IMR-90 (cell line): ENCODE measurements at regions not wholly inside any gene's neighbourhood (a gene's known extent, or its start where the extent isn't known, plus 50 kb on each side); places are given as distances from the start of the nearest gene placed in this dataset.

Experiments used
- ATAC-seq: fragments of 200-7000 bp; cut with Tn5 transposase; 2 replicates; pipeline ENCODE4 v1.9.1; 2020; ENCODE audit warnings: low read depth, mild to moderate bottlenecking, moderate library complexity
- BruUV-seq: library from RNA; stranded (reverse); fragments of 400-500 nt; replicated peaks from 2 replicates; lab custom pipeline; 2021; lab: Mats Ljungman, UMichigan
- CTCF ChIA-PET: fragments of 300-600 bp; formaldehyde crosslinking; extraction: SDS; loops from one replicate; lab custom pipeline; 2021; ENCODE audit warnings: antibody characterized with exemption; lab: Yijun Ruan, JAX
- POLR2A ChIA-PET: fragments of 300-600 bp; sonication (Branson Sonifier 250); formaldehyde crosslinking; loops from one replicate; lab custom pipeline; 2022; ENCODE audit warnings: antibody characterized with exemption; ENCODE audit not compliant: unreplicated experiment; lab: Charles Lee
- DNase-seq: peaks from one replicate; pipeline ENCODE4 v3.0.0; 2013
- H2AFZ ChIP-seq: replicated peaks from 2 replicates; pipeline ENCODE3; 2013; ENCODE audit warnings: low read length, mild to moderate bottlenecking; ENCODE audit not compliant: poor library complexity
- H2AK5ac ChIP-seq: 2 replicates; pipeline ENCODE4 v1.6.1; 2013; ENCODE audit warnings: low read depth, low read length, inconsistent platforms
- H2AK9ac ChIP-seq: replicated peaks from 2 replicates; pipeline ENCODE3; 2013; ENCODE audit warnings: mild to moderate bottlenecking, low read depth, low read length, moderate library complexity; ENCODE audit not compliant: poor library complexity
- H2BK120ac ChIP-seq: 2 replicates; pipeline ENCODE4 v1.6.1; 2013; ENCODE audit warnings: low read depth, low read length, inconsistent platforms
- H2BK15ac ChIP-seq: 3 replicates; pipeline ENCODE4 v1.6.1; 2013; ENCODE audit warnings: low read depth, low read length, inconsistent platforms
- H2BK20ac ChIP-seq: 2 replicates; pipeline ENCODE4 v1.6.1; 2013; ENCODE audit warnings: low read depth, mild to moderate bottlenecking, inconsistent platforms, low read length, moderate library complexity
- H2BK5ac ChIP-seq: 2 replicates; pipeline ENCODE4 v1.6.1; 2013; ENCODE audit warnings: mild to moderate bottlenecking, low read depth, low read length, inconsistent platforms; ENCODE audit not compliant: poor library complexity, severe bottlenecking
- H3K14ac ChIP-seq: replicated peaks from 2 replicates; pipeline ENCODE4 v1.6.1; 2013; ENCODE audit warnings: low read depth, low read length, inconsistent platforms
- H3K18ac ChIP-seq: 2 replicates; pipeline ENCODE4 v1.6.1; 2013; ENCODE audit warnings: low read depth, low read length, control low read depth
- H3K23ac ChIP-seq: 2 replicates; pipeline ENCODE4 v1.6.1; 2013; ENCODE audit warnings: low read depth, low read length, inconsistent platforms
- H3K27ac ChIP-seq: 2 replicates; pipeline ENCODE4 v1.5.1; 2013; ENCODE audit warnings: mild to moderate bottlenecking, control low read depth, low read length; ENCODE audit not compliant: insufficient read depth
- H3K27me3 ChIP-seq: 2 replicates; pipeline ENCODE4 v1.6.1; 2013; ENCODE audit warnings: low read length; ENCODE audit not compliant: control insufficient read depth, insufficient read depth
- H3K36me3 ChIP-seq: 2 replicates; pipeline ENCODE4 v1.6.1; 2013; ENCODE audit warnings: low read length, mixed read lengths; ENCODE audit not compliant: control insufficient read depth, insufficient read depth
- H3K4ac ChIP-seq: 2 replicates; pipeline ENCODE4 v1.6.1; 2013; ENCODE audit warnings: low read depth, low read length, inconsistent platforms
- H3K4me1 ChIP-seq: 2 replicates; pipeline ENCODE4 v1.6.1; 2013; ENCODE audit warnings: low read length, mixed read lengths; ENCODE audit not compliant: control insufficient read depth, insufficient read depth
- H3K4me2 ChIP-seq: 2 replicates; pipeline ENCODE4 v1.6.1; 2013; ENCODE audit warnings: low read depth, mild to moderate bottlenecking, control low read depth, low read length, moderate library complexity
- H3K4me3 ChIP-seq: 2 replicates; pipeline ENCODE4 v1.5.1; 2013; ENCODE audit warnings: low read depth, mild to moderate bottlenecking, control low read depth, low read length, moderate library complexity; ENCODE audit not compliant: insufficient read depth
- H3K56ac ChIP-seq: 2 replicates; pipeline ENCODE4 v1.6.1; 2013; ENCODE audit warnings: low read length, inconsistent platforms; ENCODE audit not compliant: insufficient read depth; ENCODE audit errors: extremely low read depth
- H3K79me1 ChIP-seq, 2 experiments: 2 replicates each; pipeline ENCODE4 v1.6.1; 2013; ENCODE audit warnings: low read length in 2 of 2, inconsistent platforms in 1 of 2, low read depth in 1 of 2
- H3K9ac ChIP-seq: 2 replicates; pipeline ENCODE4 v1.6.1; 2013; ENCODE audit warnings: low read depth, low read length, control low read depth
- H3K9me1 ChIP-seq: 2 replicates; pipeline ENCODE4 v1.6.1; 2013; ENCODE audit warnings: low read length, inconsistent platforms; ENCODE audit not compliant: insufficient read depth
- H3K9me3 ChIP-seq: 2 replicates; pipeline ENCODE4 v1.6.1; 2013; ENCODE audit warnings: low read length; ENCODE audit not compliant: control insufficient read depth, insufficient read depth
- H4K20me1 ChIP-seq: 2 replicates; pipeline ENCODE4 v1.6.1; 2013; ENCODE audit warnings: low read length, inconsistent platforms; ENCODE audit not compliant: insufficient read depth
- H4K5ac ChIP-seq: 2 replicates; pipeline ENCODE4 v1.6.1; 2013; ENCODE audit warnings: mild to moderate bottlenecking, low read depth, low read length, control low read depth
- H4K8ac ChIP-seq, 2 experiments: 2 replicates each; pipeline ENCODE4 v1.6.1; 2013; ENCODE audit warnings: low read depth in 2 of 2, low read length in 2 of 2, control low read depth in 1 of 2, inconsistent platforms in 1 of 2
- H4K91ac ChIP-seq: 2 replicates; pipeline ENCODE4 v1.6.1; 2013; ENCODE audit warnings: low read depth, low read length, inconsistent platforms; ENCODE audit not compliant: insufficient read depth
- BHLHE40 ChIP-seq: fragments of 150-350 bp; IDR thresholded peaks from 2 replicates; pipeline ENCODE4 v1.6.1; 2016; ENCODE audit warnings: mild to moderate bottlenecking, low read depth, low read length
- CEBPB ChIP-seq: IDR thresholded peaks from 2 replicates; pipeline ENCODE4 v1.6.1; 2012; ENCODE audit warnings: low read depth, low read length, improper control_type of control experiment
- ELK1 ChIP-seq: fragments of 150-350 bp; IDR thresholded peaks from 2 replicates; pipeline ENCODE4 v1.6.1; 2016; ENCODE audit warnings: low read depth, mild to moderate bottlenecking, low read length, moderate library complexity, borderline replicate concordance
- FOS ChIP-seq: fragments of 150-350 bp; IDR thresholded peaks from 2 replicates; pipeline ENCODE4 v1.6.1; 2016; ENCODE audit warnings: low read depth, low read length
- MXI1 ChIP-seq: IDR thresholded peaks from 2 replicates; pipeline ENCODE4 v1.6.1; 2012; ENCODE audit warnings: low read depth, mild to moderate bottlenecking, low read length, moderate library complexity, borderline replicate concordance
- NFE2L2 ChIP-seq: fragments of 150-350 bp; IDR thresholded peaks from 2 replicates; pipeline ENCODE4 v1.6.1; 2016; ENCODE audit warnings: low read depth, mild to moderate bottlenecking, low read length
- RAD21 ChIP-seq: IDR thresholded peaks from 2 replicates; pipeline ENCODE4 v1.6.1; 2012; ENCODE audit warnings: low read length, improper control_type of control experiment
- RCOR1 ChIP-seq: IDR thresholded peaks from 2 replicates; pipeline ENCODE4 v1.6.1; 2012; ENCODE audit warnings: mild to moderate bottlenecking, low read length, improper control_type of control experiment; ENCODE audit not compliant: insufficient replicate concordance
- RFX5 ChIP-seq: IDR thresholded peaks from 2 replicates; pipeline ENCODE4 v1.8.0; 2012; ENCODE audit warnings: low read depth, mild to moderate bottlenecking, low read length, moderate library complexity
- USF2 ChIP-seq: fragments of 150-350 bp; IDR thresholded peaks from 2 replicates; pipeline ENCODE4 v1.6.1; 2017; ENCODE audit warnings: mild to moderate bottlenecking, antibody characterized with exemption, low read length, low read depth
- WGBS, 2 experiments: methylation state at CpG; one replicate each; pipeline versions ENCODE4 v1.1.5 to v1.1.7; 2013; ENCODE audit warnings: missing lambda C conversion rate in 2 of 2; ENCODE audit not compliant: insufficient read length in 1 of 2; ENCODE audit errors: extremely low coverage in 2 of 2; 5-methylcytosine and 5-hydroxymethylcytosine counted together
- dilution Hi-C: fragments of 300-500 bp; cut with HindIII; formaldehyde crosslinking; loops from one replicate; pipeline ENCODE4 v1.14.3; 2018; ENCODE audit warnings: low sequenced_read_pairs; ENCODE audit not compliant: unreplicated experiment
- in situ Hi-C: fragments of 300-500 bp; cut with MboI; formaldehyde crosslinking; loops from 3 replicates; pipeline ENCODE4 v1.14.3; 2019; ENCODE audit warnings: low sequenced_read_pairs, inconsistent platforms, mixed read lengths
- intact Hi-C: fragments of 100-400 bp; cut with micrococcal nuclease; formaldehyde crosslinking; loops from 2 replicates; pipeline ENCODE4 v1.10.0; 2022

- H2AFZ ChIP-seq = no peak overlapping the region
- H3K36me3 ChIP-seq = no peaks in the 10 kb centered on the region
- H2BK20ac ChIP-seq = no peak overlapping the region
- no peak overlapping the region for H3K23ac ChIP-seq
- no TSS peak for BruUV-seq
- no peak overlapping the region for H4K91ac ChIP-seq
- no peaks in the 10 kb centered on the region for H3K27me3 ChIP-seq
- no peak overlapping the region for H3K4me3 ChIP-seq
- DNase-seq (no peak), ATAC-seq (no peak)
- H3K9ac ChIP-seq = no peak overlapping the region
- no peak overlapping the region for H4K5ac ChIP-seq
- H2AK9ac ChIP-seq = no peak overlapping the region
- WGBS, 2 experiments = 63% methylated on average over 2 of the region's 7 CpGs; no CpG with 5 or more reads in 1 of the 2 experiments
- no peak overlapping the region for H4K8ac ChIP-seq
- no peak overlapping the region for H2BK15ac ChIP-seq
- no peak overlapping the region for H3K27ac ChIP-seq
- no peak overlapping the region for H3K18ac ChIP-seq
- POLR2A ChIA-PET = no interaction called here
- H2BK5ac ChIP-seq = no peak overlapping the region
- no peaks in the 10 kb centered on the region for H3K9me1 ChIP-seq
- no peaks in the 10 kb centered on the region; the same call in 1 of the 2 replicates for H3K9me3 ChIP-seq
- no peak overlapping the region for H3K14ac ChIP-seq
- H4K20me1 ChIP-seq = no peaks in the 10 kb centered on the region
- dilution Hi-C loops (no loop called here), intact Hi-C loops (no loop called here), in situ Hi-C loops (no loop called here)
- no peak overlapping the region for H3K4me2 ChIP-seq
- no peak overlapping the region for H2AK5ac ChIP-seq
- H3K4me1 ChIP-seq = no peaks in the 10 kb centered on the region
- TF ChIP-seq USF2 (no peak), NFE2L2 (no peak), RAD21 (no peak), RFX5 (no peak), BHLHE40 (no peak), CEBPB (no peak), ELK1 (no peak), RCOR1 (no peak), FOS (no peak), MXI1 (no peak)
- CTCF ChIA-PET = interaction anchor here (1.0 kb wide), 1 partner anchor 15 kb away, joined by 3 read pairs; no protein-coding TSS in a partner anchor
- H3K79me1 ChIP-seq = no peaks in the 10 kb centered on the region
- no peak overlapping the region for H3K4ac ChIP-seq
- H3K56ac ChIP-seq = no peak overlapping the region
- H2BK120ac ChIP-seq = no peak overlapping the region
Measured at GRCh38 chr15:94665676-94666441, 434.5 kb downstream of the MCTP2 start.
